HCT116 (cell line): ENCODE measurements at regions not wholly inside any gene's neighbourhood (a gene's known extent, or its start where the extent isn't known, plus 50 kb on each side); places are given as distances from the start of the nearest gene placed in this dataset.

Source experiments
- ATAC-seq: fragments of 200-7000 bp; cut with Tn5 transposase; 2 replicates; pipeline ENCODE4 v1.9.1; 2020; ENCODE audit warnings: mild to moderate bottlenecking, moderate library complexity
- BruUV-seq: library from RNA; stranded (reverse); fragments of 400-500 nt; replicated peaks from 2 replicates; lab custom pipeline; 2021; lab: Mats Ljungman, UMichigan
- CTCF ChIA-PET: fragments of 300-600 bp; sonication (Branson Sonifier 250); formaldehyde crosslinking; loops from one replicate; lab custom pipeline; 2021; ENCODE audit warnings: antibody characterized with exemption; lab: Charles Lee
- POLR2A ChIA-PET: fragments of 300-600, 350-600 bp; sonication (Branson Sonifier 250); formaldehyde crosslinking; loops from one replicate; lab custom pipeline; 2021; ENCODE audit warnings: antibody characterized with exemption; lab: Charles Lee
- RAD21 ChIA-PET, 2 experiments: fragments of 300-600 bp; sonication (Branson Sonifier 250); formaldehyde crosslinking; loops; one replicate each; lab custom pipeline; 2023; ENCODE audit warnings: low total read pairs in 2 of 2; ENCODE audit not compliant: uncharacterized antibody in 2 of 2, unreplicated experiment in 2 of 2, low non-redundant PET in 1 of 2; lab: Charles Lee
- DNase-seq: peaks from one replicate; pipeline ENCODE4 v3.0.0-alpha.2; 2010; ENCODE audit warnings: low read depth, low spot score
- H2AFZ ChIP-seq: fragments of 200-600 bp; shearing (Covaris generic), sonication (generic); 2 replicates; pipeline ENCODE4 v1.6.1; 2017; ENCODE audit warnings: low read depth, mixed run types, mixed read lengths, antibody characterized with exemption, low read length; ENCODE audit not compliant: poor library complexity, severe bottlenecking
- H3K27ac ChIP-seq: 2 replicates; pipeline ENCODE4 v1.5.1; 2012; ENCODE audit warnings: low read depth, low read length
- H3K27me3 ChIP-seq: fragments of 200-600 bp; sonication (generic); 2 replicates; pipeline ENCODE4 v1.6.1; 2016; ENCODE audit warnings: mixed run types, low read length, mixed read lengths; ENCODE audit not compliant: insufficient read depth
- H3K36me3 ChIP-seq, 2 experiments: fragments of 200-500 bp in 1 of 2; fragments of 200-600 bp in 1 of 2; sonication (Bioruptor generic) in 1 of 2; sonication (generic) in 1 of 2; 2 replicates each; pipeline versions ENCODE4 v1.5.1 to v1.6.1; 2014 to 2016; ENCODE audit warnings: low read length in 2 of 2, inconsistent platforms in 1 of 2, mixed read lengths in 1 of 2, mixed run types in 1 of 2; ENCODE audit not compliant: insufficient read depth in 2 of 2, control insufficient read depth in 1 of 2
- H3K4me1 ChIP-seq, 2 experiments: fragments of 200-600 bp in 1 of 2; sonication (generic) in 1 of 2; 2 replicates each; pipeline versions ENCODE4 v1.5.1 to v1.6.1; 2012 to 2017; ENCODE audit warnings: low read length in 2 of 2, inconsistent platforms in 1 of 2, mild to moderate bottlenecking in 1 of 2, mixed read lengths in 1 of 2, mixed run types in 1 of 2, moderate library complexity in 1 of 2; ENCODE audit not compliant: insufficient read depth in 2 of 2, control insufficient read depth in 1 of 2
- H3K4me2 ChIP-seq: fragments of 200-600 bp; sonication (generic); 2 replicates; pipeline ENCODE4 v1.6.1; 2017; ENCODE audit warnings: mixed run types, low read length, mixed read lengths
- H3K4me3 ChIP-seq, 2 experiments: fragments of 200-600 bp in 1 of 2; sonication (generic) in 1 of 2; replicated peaks in 1 of 2; 2 replicates each; pipeline ENCODE4 v1.5.1; 2011 to 2016; ENCODE audit warnings: low read length in 2 of 2, control low read depth in 1 of 2, low read depth in 1 of 2, mild to moderate bottlenecking in 1 of 2, mixed read lengths in 1 of 2, mixed run types in 1 of 2
- H3K79me2 ChIP-seq: fragments of 200-600 bp; sonication (generic); 2 replicates; pipeline ENCODE4 v1.6.1; 2017; ENCODE audit warnings: mild to moderate bottlenecking, mixed run types, low read length, moderate library complexity, mixed read lengths; ENCODE audit not compliant: insufficient read depth
- H3K9ac ChIP-seq: fragments of 200-600 bp; sonication (generic); 2 replicates; pipeline ENCODE4 v1.6.1; 2016; ENCODE audit warnings: low read length, mixed read lengths
- H3K9me2 ChIP-seq: fragments of 200-600 bp; sonication (generic), shearing (Covaris generic); 2 replicates; pipeline ENCODE4 v1.6.1; 2017; ENCODE audit warnings: mixed run types, mild to moderate bottlenecking, moderate library complexity; ENCODE audit not compliant: insufficient read depth
- H3K9me3 ChIP-seq, 2 experiments: fragments of 200-500 bp in 1 of 2; fragments of 200-600 bp in 1 of 2; sonication (Bioruptor generic) in 1 of 2; sonication (generic) in 1 of 2; 2 replicates each; pipeline ENCODE4 v1.6.1; 2014 to 2017; ENCODE audit warnings: low read length in 2 of 2, mixed read lengths in 2 of 2, inconsistent platforms in 1 of 2, low read depth in 1 of 2, mild to moderate bottlenecking in 1 of 2, mixed run types in 1 of 2, moderate library complexity in 1 of 2; ENCODE audit not compliant: control insufficient read depth in 1 of 2, insufficient read depth in 1 of 2
- H4K20me1 ChIP-seq: fragments of 200-600 bp; sonication (generic), shearing (Covaris generic); 2 replicates; pipeline ENCODE4 v1.6.1; 2017; ENCODE audit warnings: mixed run types, mild to moderate bottlenecking, moderate library complexity; ENCODE audit not compliant: insufficient read depth
- CEBPB ChIP-seq: IDR thresholded peaks from 2 replicates; pipeline ENCODE4 v1.6.1; 2012; ENCODE audit warnings: low read depth
- EGR1 ChIP-seq: IDR thresholded peaks from 2 replicates; pipeline ENCODE4 v1.6.1; 2012; ENCODE audit warnings: low read depth
- ELF1 ChIP-seq: IDR thresholded peaks from 2 replicates; pipeline ENCODE4 v1.6.1; 2012; ENCODE audit warnings: low read depth, borderline replicate concordance
- FOSL1 ChIP-seq: IDR thresholded peaks from 2 replicates; pipeline ENCODE4 v1.6.1; 2012; ENCODE audit warnings: low read depth
- JUND ChIP-seq: IDR thresholded peaks from 2 replicates; pipeline ENCODE4 v1.6.1; 2012
- POLR2A ChIP-seq: IDR thresholded peaks from 2 replicates; pipeline ENCODE4 v1.7.0; 2011; ENCODE audit warnings: borderline replicate concordance; ENCODE audit not compliant: insufficient read depth, insufficient read length; ENCODE audit errors: extremely low read depth
- RAD21 ChIP-seq: IDR thresholded peaks from 2 replicates; pipeline ENCODE4 v1.6.1; 2012; ENCODE audit warnings: low read depth, mild to moderate bottlenecking
- SIN3A ChIP-seq: IDR thresholded peaks from 2 replicates; pipeline ENCODE4 v1.6.1; 2012; ENCODE audit warnings: low read depth
- SP1 ChIP-seq: IDR thresholded peaks from 2 replicates; pipeline ENCODE4 v1.6.1; 2012; ENCODE audit warnings: low read depth
- SRF ChIP-seq: IDR thresholded peaks from 2 replicates; pipeline ENCODE4 v1.6.1; 2012; ENCODE audit warnings: low read depth
- TCF7L2 ChIP-seq: IDR thresholded peaks from 2 replicates; pipeline ENCODE4 v1.7.0; 2011; ENCODE audit warnings: borderline replicate concordance, inconsistent platforms; ENCODE audit not compliant: insufficient read depth, insufficient read length; ENCODE audit errors: extremely low read depth
- ZBTB33 ChIP-seq: IDR thresholded peaks from 2 replicates; pipeline ENCODE4 v1.6.1; 2011; ENCODE audit warnings: mild to moderate bottlenecking, low read length, moderate library complexity; ENCODE audit not compliant: insufficient replicate concordance; ENCODE audit errors: extremely low read depth
- ZFX ChIP-seq: fragments of 450-650 bp; IDR thresholded peaks from 2 replicates; pipeline ENCODE4 v1.6.1; 2017
- intact Hi-C: fragments of 100-400 bp; cut with micrococcal nuclease; formaldehyde crosslinking; loops from 2 replicates; pipeline ENCODE4 v1.10.0; 2022
- TF ChIP-seq, protein P1 (sequence below): IDR thresholded peaks from 2 replicates; pipeline ENCODE4 v1.6.1; 2012
- TF ChIP-seq, protein P2 (sequence below): IDR thresholded peaks from 2 replicates; pipeline ENCODE4 v1.6.1; 2012

- no peak for TF ChIP-seq EGR1
Measured at GRCh38 chr2:83842421-83842820, 616.7 kb downstream of the SUCLG1 start (continued).

DNA sequence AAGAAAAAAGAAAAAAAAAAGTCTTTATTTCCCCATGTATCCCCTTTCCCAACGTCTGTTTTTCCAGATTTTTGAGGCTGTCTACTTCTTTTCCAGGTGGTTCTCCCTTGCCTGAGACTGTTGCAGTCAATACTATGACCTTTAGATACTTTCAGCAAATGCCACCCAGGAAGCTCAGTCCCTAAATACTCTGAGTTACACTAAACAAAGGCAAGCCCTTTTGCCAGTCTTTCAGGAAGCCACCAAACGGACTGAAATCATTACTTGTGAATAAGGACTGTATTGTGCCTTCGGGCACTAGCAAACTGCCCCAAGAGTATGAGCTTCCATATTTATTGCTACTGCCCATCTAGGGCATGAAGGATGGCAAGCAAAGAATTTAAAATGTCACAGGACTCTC is 621.3 kb downstream of the SUCLG1 start:
- POLR2A ChIA-PET, result no interaction called here
- no peaks in the 10 kb centered on the region for H3K4me1 ChIP-seq
- no TSS peak for BruUV-seq

More for the DNA sequence above, 621.3 kb downstream of the SUCLG1 start:
- no peak for TF ChIP-seq ZFX
- TF ChIP-seq, protein P1, sequence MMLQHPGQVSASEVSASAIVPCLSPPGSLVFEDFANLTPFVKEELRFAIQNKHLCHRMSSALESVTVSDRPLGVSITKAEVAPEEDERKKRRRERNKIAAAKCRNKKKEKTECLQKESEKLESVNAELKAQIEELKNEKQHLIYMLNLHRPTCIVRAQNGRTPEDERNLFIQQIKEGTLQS, result no peak
- no peak for TF ChIP-seq FOSL1
- TF ChIP-seq SRF, result no peak
- TF ChIP-seq SP1, result no peak
- TF ChIP-seq TCF7L2, result no peak
- TF ChIP-seq ZBTB33, result no peak
- no peak for TF ChIP-seq CEBPB
- no peak for TF ChIP-seq RAD21
- no peak for TF ChIP-seq SIN3A
- no peak for TF ChIP-seq JUND
- TF ChIP-seq, protein P2, sequence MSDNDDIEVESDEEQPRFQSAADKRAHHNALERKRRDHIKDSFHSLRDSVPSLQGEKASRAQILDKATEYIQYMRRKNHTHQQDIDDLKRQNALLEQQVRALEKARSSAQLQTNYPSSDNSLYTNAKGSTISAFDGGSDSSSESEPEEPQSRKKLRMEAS, result no peak
- TF ChIP-seq EGR1, result no peak
- no peak for TF ChIP-seq POLR2A
- TF ChIP-seq ELF1, result no peak
- TF ChIP-seq, all 23 proteins: peak for 0
- H3K27me3 ChIP-seq, result no peaks in the 10 kb centered on the region
- H3K36me3 ChIP-seq, result no peaks in the 10 kb centered on the region
- CTCF ChIA-PET, result no interaction called here
- H4K20me1 ChIP-seq, result no peaks in the 10 kb centered on the region
- no peak overlapping the region for H3K4me3 ChIP-seq
- no peak overlapping the region for H3K27ac ChIP-seq
- RAD21 ChIA-PET, result interaction anchor here in 1 of 2 experiments (0.7 kb wide), 1 partner anchor 477 kb away, joined by 3 read pairs; no protein-coding TSS in a partner anchor
- no peak for DNase-seq
- H3K9ac ChIP-seq, result no peak overlapping the region
- no peak overlapping the region for H3K4me2 ChIP-seq
- no peaks in the 10 kb centered on the region for H3K9me3 ChIP-seq
- ATAC-seq, result no peak
- no peak overlapping the region for H2AFZ ChIP-seq
- H3K9me2 ChIP-seq, result no peaks in the 10 kb centered on the region
- intact Hi-C loops, result no loop called here
- no peaks in the 10 kb centered on the region for H3K79me2 ChIP-seq
